Smooth muscle cell (in vitro differentiated cells): ENCODE measurements at regions not wholly inside any gene's neighbourhood (a gene's known extent, or its start where the extent isn't known, plus 50 kb on each side); places are given as distances from the start of the nearest gene placed in this dataset.
A peak's percentile ranks its signal among the peaks of the same experiment; 100 is the strongest.

ENCODE experiments used
- DNase-seq: peaks from one replicate; lab custom pipeline; 2025; ENCODE audit not compliant: unreplicated experiment; lab: John Stamatoyannopoulos, UW
- H2AFZ ChIP-seq: fragments of 200-600 bp; sonication (generic); 2 replicates; pipeline ENCODE4 v1.6.0; 2016; ENCODE audit warnings: antibody characterized with exemption, low read depth, mild to moderate bottlenecking
- H3F3A ChIP-seq: fragments of 200-600 bp; sonication (generic); 2 replicates; pipeline ENCODE4 v1.6.0; 2017; ENCODE audit warnings: antibody characterized with exemption, low read depth
- H3K27ac ChIP-seq: fragments of 200-600 bp; sonication (generic); 2 replicates; pipeline ENCODE4 v1.5.1; 2016; ENCODE audit warnings: low read depth, mild to moderate bottlenecking
- H3K27me3 ChIP-seq: fragments of 200-600 bp; sonication (generic); 2 replicates; pipeline ENCODE4 v1.6.1; 2016; ENCODE audit warnings: low read depth, mild to moderate bottlenecking
- H3K36me3 ChIP-seq: fragments of 200-600 bp; sonication (generic); 2 replicates; pipeline ENCODE4 v1.5.1; 2016; ENCODE audit warnings: low read depth
- H3K4me1 ChIP-seq: fragments of 200-600 bp; sonication (generic); 2 replicates; pipeline ENCODE4 v1.5.1; 2016; ENCODE audit warnings: low read depth
- H3K4me2 ChIP-seq: fragments of 200-600 bp; sonication (generic); 2 replicates; pipeline ENCODE4 v1.6.0; 2016; ENCODE audit warnings: mild to moderate bottlenecking
- H3K4me3 ChIP-seq: fragments of 200-600 bp; sonication (generic); 2 replicates; pipeline ENCODE4 v1.5.1; 2016; ENCODE audit warnings: mild to moderate bottlenecking
- H3K79me2 ChIP-seq: fragments of 200-600 bp; sonication (generic); 2 replicates; pipeline ENCODE4 v1.6.0; 2016; ENCODE audit warnings: low read depth, mild to moderate bottlenecking
- H3K9ac ChIP-seq: fragments of 200-600 bp; sonication (generic); 2 replicates; pipeline ENCODE4 v1.6.0; 2016; ENCODE audit warnings: low read depth
- H3K9me3 ChIP-seq: fragments of 200-600 bp; sonication (generic); replicated peaks from 2 replicates; pipeline ENCODE4 v1.5.1; 2016; ENCODE audit warnings: low read depth
- H4K20me1 ChIP-seq: fragments of 200-600 bp; sonication (generic); 2 replicates; pipeline ENCODE4 v1.6.0; 2016; ENCODE audit warnings: low read depth
- CTCF ChIP-seq: fragments of 200-600 bp; sonication (generic); IDR thresholded peaks from 2 replicates; pipeline ENCODE4 v1.5.1; 2017; ENCODE audit warnings: borderline replicate concordance, mild to moderate bottlenecking, antibody characterized with exemption; ENCODE audit not compliant: insufficient read depth, poor library complexity, severe bottlenecking
- WGBS: methylation state at CpG from one replicate; pipeline ENCODE4 v1.1.7; 2016; ENCODE audit warnings: low lambda C conversion rate; 5-methylcytosine and 5-hydroxymethylcytosine counted together

DNA sequence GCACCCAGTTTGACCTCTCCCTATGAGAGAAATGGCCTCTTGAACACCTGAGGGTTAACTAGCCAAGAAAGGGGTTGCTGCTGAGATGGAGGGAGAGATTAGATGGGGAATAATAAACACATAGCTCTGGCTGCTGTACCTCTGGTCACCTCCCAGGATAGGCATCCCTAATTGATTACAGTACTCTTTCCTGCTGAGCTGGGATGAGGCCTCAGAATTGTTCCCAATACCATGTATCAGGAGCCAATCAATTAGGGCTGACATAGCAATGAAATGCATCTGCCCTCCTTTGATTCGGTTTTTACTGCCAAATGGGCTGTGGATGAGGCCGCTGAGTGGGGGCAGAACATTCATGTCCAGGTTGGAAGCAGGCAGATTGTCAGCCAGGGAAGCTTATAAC lies 339.4 kb upstream of the SLCO3A1 start:
- H3K27me3 ChIP-seq = no peaks in the 10 kb centered on the region
- WGBS = 98% methylated on average over 2 of the region's 2 CpGs
- no peaks in the 10 kb centered on the region for H3F3A ChIP-seq

GRCh38 chr15:91515188-91515754 lies 338.2 kb upstream of the SLCO3A1 start:
- no peak overlapping the region for H3K9ac ChIP-seq
- no peaks in the 10 kb centered on the region for H3K27me3 ChIP-seq
- no peaks in the 10 kb centered on the region for H3K36me3 ChIP-seq
- H3K4me3 ChIP-seq = no peak overlapping the region
- H3K4me2 ChIP-seq = peak overlapping the region; percentile 41
- no peak for DNase-seq
- H3K4me1 ChIP-seq = no peaks in the 10 kb centered on the region
- H2AFZ ChIP-seq = no peak overlapping the region
- no peaks in the 10 kb centered on the region for H3K79me2 ChIP-seq
- H3K9me3 ChIP-seq = no peaks in the 10 kb centered on the region
- H3F3A ChIP-seq = no peaks in the 10 kb centered on the region
- no peak for TF ChIP-seq CTCF
- WGBS = 44% methylated on average over 5 of the region's 5 CpGs
- no peaks in the 10 kb centered on the region for H4K20me1 ChIP-seq
- H3K27ac ChIP-seq = peak overlapping the region; percentile 45

More for the DNA sequence above, 339.4 kb upstream of the SLCO3A1 start:
- Histone ChIP-seq H3K4me2 (no peak overlapping the region), H3K27ac (no peak overlapping the region), H3K4me3 (no peak overlapping the region), H3K36me3 (no peaks in the 10 kb centered on the region), H3K4me1 (no peaks in the 10 kb centered on the region), H3K79me2 (no peaks in the 10 kb centered on the region), H4K20me1 (no peaks in the 10 kb centered on the region), H2AFZ (no peak overlapping the region), H3K9me3 (no peaks in the 10 kb centered on the region), H3K9ac (no peak overlapping the region)
- TF ChIP-seq CTCF = no peak
- no peak for DNase-seq

DNA sequence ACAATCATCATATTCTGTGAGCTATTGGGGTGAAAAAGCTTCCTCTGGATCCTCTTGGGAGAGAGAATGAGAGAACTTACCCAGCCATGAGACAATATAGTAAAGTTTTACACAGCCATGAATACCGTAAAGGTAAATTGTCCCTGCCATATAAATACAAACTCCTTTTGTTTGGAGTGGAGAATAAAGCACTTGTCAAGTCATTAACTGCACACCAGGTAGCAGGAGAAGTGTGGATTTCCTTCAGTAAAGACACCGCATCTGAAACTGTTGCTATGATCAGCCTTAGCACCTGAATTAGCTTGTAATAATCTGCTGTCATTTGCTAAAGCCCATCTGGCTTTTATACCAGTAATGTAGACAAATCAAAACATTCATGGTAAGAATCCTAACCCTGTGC lies 336.6 kb upstream of the SLCO3A1 start:
- Histone ChIP-seq H3K27ac (no peak overlapping the region), H3K4me1 (no peaks in the 10 kb centered on the region), H3K4me2 (no peak overlapping the region), H3K27me3 (no peaks in the 10 kb centered on the region), H3K9me3 (no peaks in the 10 kb centered on the region), H3F3A (no peaks in the 10 kb centered on the region), H3K4me3 (no peak overlapping the region), H3K79me2 (no peaks in the 10 kb centered on the region), H3K36me3 (no peaks in the 10 kb centered on the region), H3K9ac (no peak overlapping the region), H4K20me1 (no peaks in the 10 kb centered on the region), H2AFZ (no peak overlapping the region)
- no peak for DNase-seq
- WGBS = 83% methylated on average over 2 of the region's 2 CpGs
- no peak for TF ChIP-seq CTCF

DNA sequence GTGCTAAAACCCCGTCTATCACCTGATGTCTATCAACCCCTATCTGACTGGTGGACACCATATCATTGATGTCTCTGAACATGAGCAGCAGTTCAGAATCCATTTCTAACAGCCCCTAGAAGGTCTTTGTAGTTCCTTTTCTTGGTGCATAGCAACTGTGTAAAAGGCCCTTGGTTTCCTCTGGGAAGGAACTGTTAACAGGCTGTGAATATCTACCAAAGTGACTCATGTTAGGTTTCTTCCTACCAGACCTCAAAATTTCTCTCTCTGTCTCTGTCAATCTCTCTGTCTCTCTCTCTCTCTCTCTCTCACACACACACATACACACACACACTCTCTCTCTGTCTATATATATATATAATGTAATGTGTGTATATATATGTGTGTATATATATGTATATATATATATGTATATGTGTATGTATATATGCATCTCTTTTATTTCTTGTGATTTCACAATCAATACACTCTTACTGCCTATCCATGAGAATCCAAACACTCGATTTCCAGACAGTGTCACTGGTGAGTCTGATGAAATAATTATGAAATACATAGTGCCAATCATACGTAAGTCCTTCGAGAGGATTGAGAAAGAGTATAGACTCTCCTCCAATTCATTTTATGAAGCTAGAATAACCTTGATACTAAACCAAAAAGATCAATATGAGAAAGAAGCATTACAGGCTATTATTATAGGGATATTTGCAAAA lies 335.9 kb upstream of the SLCO3A1 start:
- TF ChIP-seq CTCF = no peak
- Histone ChIP-seq H3K4me2 (no peak overlapping the region), H4K20me1 (no peaks in the 10 kb centered on the region), H3K4me1 (no peaks in the 10 kb centered on the region), H2AFZ (no peak overlapping the region), H3K79me2 (no peaks in the 10 kb centered on the region), H3K9me3 (no peaks in the 10 kb centered on the region), H3K27me3 (no peaks in the 10 kb centered on the region), H3K27ac (no peak overlapping the region), H3K4me3 (no peak overlapping the region), H3K9ac (no peak overlapping the region), H3F3A (no peaks in the 10 kb centered on the region), H3K36me3 (no peaks in the 10 kb centered on the region)
- DNase-seq = no peak
- WGBS = 88% methylated on average over 4 of the region's 4 CpGs
